ENCODE measurements at regions not wholly inside any gene's neighbourhood (a gene's known extent, or its start where the extent isn't known, plus 50 kb on each side); places are given as distances from the start of the nearest gene placed in this dataset.

GRCh38 chr2:196224756-196225155 lies 53.4 kb upstream of the STK17B start:
- H3K27me3 ChIP-seq (ENCODE audit: insufficient read depth, low read length) = no peaks in the 10 kb centered on the region
- H3K4me1 ChIP-seq (ENCODE audit: insufficient read depth, low read length) = peaks cover 21% of the 10 kb centered on the region
- H3K4me3 ChIP-seq (ENCODE audit: low read length) = no peak overlapping the region
- no peaks in the 10 kb centered on the region for H3K9me3 ChIP-seq (ENCODE audit: low read depth, low read length)

DNA sequence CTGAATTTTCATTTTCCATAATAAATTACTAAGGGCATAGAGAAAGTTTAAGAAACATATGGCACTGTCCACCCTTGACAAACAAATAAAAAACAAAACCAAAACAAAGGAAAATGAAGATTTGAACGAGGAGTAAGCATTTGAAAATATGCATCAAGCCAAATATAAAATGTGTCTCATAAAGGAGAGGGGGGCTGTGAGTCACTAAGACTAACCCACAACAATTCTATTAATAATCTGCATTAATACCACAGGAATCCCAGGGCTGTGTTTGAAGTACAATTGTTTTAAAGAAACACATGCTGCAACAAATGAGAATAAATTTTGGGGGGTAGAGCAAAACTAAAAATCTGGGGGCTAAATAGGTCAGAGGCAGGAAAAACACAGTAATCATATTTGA lies 53.8 kb upstream of the STK17B start:
- Histone ChIP-seq H3K4me1 (ENCODE audit: insufficient read depth, low read length) (peaks cover 21% of the 10 kb centered on the region), H3K4me3 (ENCODE audit: low read length) (no peak overlapping the region), H3K9me3 (ENCODE audit: low read depth, low read length) (no peaks in the 10 kb centered on the region), H3K27me3 (ENCODE audit: insufficient read depth, low read length) (no peaks in the 10 kb centered on the region)

- H3K9me3 ChIP-seq (ENCODE audit: low read depth, low read length) = no peaks in the 10 kb centered on the region
- H3K4me1 ChIP-seq (ENCODE audit: insufficient read depth, low read length) = peaks cover 21% of the 10 kb centered on the region
- no peak overlapping the region for H3K4me3 ChIP-seq (ENCODE audit: low read length)
- no peaks in the 10 kb centered on the region for H3K27me3 ChIP-seq (ENCODE audit: insufficient read depth, low read length)
Observed at GRCh38 chr2:196226058-196226706, 54.8 kb upstream of the STK17B start.

- Histone ChIP-seq H3K4me1 (ENCODE audit: insufficient read depth, low read length) (peaks cover 21% of the 10 kb centered on the region), H3K27me3 (ENCODE audit: insufficient read depth, low read length) (no peaks in the 10 kb centered on the region), H3K9me3 (ENCODE audit: low read depth, low read length) (no peaks in the 10 kb centered on the region), H3K4me3 (ENCODE audit: low read length) (no peak overlapping the region)
Observed at GRCh38 chr2:196226707-196227065, 55.3 kb upstream of the STK17B start.

GRCh38 chr2:196229013-196229412 lies 57.6 kb upstream of the STK17B start:
- Histone ChIP-seq H3K9me3 (ENCODE audit: low read depth, low read length) (no peaks in the 10 kb centered on the region), H3K4me1 (ENCODE audit: insufficient read depth, low read length) (peaks cover 41% of the 10 kb centered on the region), H3K27me3 (ENCODE audit: insufficient read depth, low read length) (no peaks in the 10 kb centered on the region), H3K4me3 (ENCODE audit: low read length) (no peak overlapping the region)

DNA sequence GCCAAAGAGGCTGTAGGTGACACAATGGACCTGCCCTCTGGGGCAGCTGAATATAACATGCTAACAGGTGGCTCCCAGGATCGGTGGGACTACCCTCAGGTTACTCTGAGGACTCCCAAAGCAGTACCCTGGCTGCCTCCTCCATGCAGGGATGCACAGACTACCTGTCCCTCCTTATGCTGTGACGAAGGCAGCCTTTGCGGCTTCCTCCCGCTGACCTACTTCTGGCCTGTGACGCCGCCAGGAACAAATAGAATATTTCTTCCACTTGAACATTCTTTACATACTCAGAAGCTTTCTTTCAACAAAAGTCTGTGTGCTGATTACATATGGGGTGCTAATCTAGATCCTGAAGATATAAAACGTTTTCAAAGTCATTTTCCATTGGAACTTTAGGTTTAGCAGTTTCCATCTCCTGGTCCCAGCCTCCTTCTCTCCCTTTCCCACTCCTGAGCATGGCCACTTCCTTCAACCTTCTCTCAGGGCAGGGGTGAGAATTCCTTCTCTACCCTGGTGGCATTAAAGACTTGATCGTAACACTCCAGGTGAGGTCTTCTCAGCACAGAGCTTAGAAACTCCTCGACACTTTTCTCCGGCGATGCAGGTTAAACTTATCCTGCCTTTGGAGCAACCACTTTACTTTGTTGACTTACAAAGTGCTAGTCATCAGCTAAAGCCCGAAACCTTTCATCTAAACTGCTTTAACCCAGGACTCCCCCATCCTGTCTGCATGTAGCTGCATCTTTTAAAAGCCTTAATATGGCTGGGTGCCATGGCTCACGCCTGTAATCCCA lies 58.9 kb upstream of the STK17B start:
- Histone ChIP-seq H3K27me3 (ENCODE audit: insufficient read depth, low read length) (no peaks in the 10 kb centered on the region), H3K4me3 (ENCODE audit: low read length) (no peak overlapping the region), H3K9me3 (ENCODE audit: low read depth, low read length) (no peaks in the 10 kb centered on the region), H3K4me1 (ENCODE audit: insufficient read depth, low read length) (peaks cover 54% of the 10 kb centered on the region)

- H3K4me1 ChIP-seq (ENCODE audit: insufficient read depth, low read length) = peaks cover 64% of the 10 kb centered on the region
- no peak overlapping the region for H3K4me3 ChIP-seq (ENCODE audit: low read length)
- no peaks in the 10 kb centered on the region for H3K9me3 ChIP-seq (ENCODE audit: low read depth, low read length)
- H3K27me3 ChIP-seq (ENCODE audit: insufficient read depth, low read length) = no peaks in the 10 kb centered on the region
Observed at GRCh38 chr2:196233021-196233804, 61.8 kb upstream of the STK17B start.

DNA sequence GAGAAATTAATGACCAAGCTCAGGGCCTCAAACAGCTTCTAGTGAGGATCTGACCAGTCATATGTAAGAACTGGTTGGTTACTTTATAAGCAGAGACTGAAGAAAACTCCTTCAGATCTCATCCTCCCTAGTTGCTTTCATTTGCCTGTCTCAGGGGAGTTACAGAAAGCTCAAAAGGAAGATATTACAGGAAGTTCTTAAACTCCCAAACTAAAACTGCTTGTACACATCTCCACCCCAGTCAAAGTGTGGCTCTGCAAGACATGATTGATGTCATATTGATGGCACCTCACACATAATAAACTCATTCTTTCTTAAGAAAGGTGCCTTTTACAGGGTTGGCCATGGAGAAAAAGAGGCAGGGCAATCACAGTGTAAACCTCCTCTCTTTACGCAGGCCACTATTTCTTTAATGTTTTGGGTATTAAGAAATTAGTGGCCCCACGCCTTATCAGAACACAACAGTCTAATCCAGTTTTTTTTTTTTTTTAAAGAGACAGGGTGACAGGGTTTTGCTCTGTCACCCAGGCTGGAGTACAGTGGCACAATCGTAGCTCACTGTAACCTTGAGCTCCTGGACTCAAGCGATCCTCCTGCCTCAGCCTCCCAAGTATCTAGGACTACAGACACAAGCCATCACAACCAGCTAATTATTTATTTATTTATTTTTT lies 62.6 kb upstream of the STK17B start:
- H3K4me1 ChIP-seq (ENCODE audit: insufficient read depth, low read length) = peaks cover 66% of the 10 kb centered on the region
- no peak overlapping the region for H3K4me3 ChIP-seq (ENCODE audit: low read length)
- no peaks in the 10 kb centered on the region for H3K27me3 ChIP-seq (ENCODE audit: insufficient read depth, low read length)
- no peaks in the 10 kb centered on the region for H3K9me3 ChIP-seq (ENCODE audit: low read depth, low read length)

DNA sequence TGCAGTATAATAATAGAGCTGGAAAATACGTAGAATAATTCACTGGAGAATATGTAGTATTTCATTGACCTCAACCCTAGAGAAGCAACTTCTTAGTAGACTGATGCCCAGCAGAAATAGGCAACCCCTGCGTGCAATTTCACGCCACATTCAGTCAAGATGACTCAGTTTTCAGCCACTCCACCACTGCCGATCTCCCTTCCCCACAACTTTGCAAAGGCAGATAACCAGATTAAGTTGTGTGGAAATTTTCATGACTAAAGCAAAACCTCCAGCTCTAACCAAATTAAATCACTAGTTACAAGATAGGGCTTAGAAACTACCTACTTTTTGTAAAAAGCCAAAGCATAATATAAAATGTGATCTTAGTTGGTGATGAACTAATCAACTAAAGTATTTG lies 63.3 kb upstream of the STK17B start:
- Histone ChIP-seq H3K9me3 (ENCODE audit: low read depth, low read length) (no peaks in the 10 kb centered on the region), H3K4me3 (ENCODE audit: low read length) (no peak overlapping the region), H3K4me1 (ENCODE audit: insufficient read depth, low read length) (peaks cover 67% of the 10 kb centered on the region), H3K27me3 (ENCODE audit: insufficient read depth, low read length) (no peaks in the 10 kb centered on the region)

- H3K4me1 ChIP-seq (ENCODE audit: insufficient read depth, low read length) = peaks cover 80% of the 10 kb centered on the region
- no peak overlapping the region for H3K4me3 ChIP-seq (ENCODE audit: low read length)
- no peaks in the 10 kb centered on the region for H3K9me3 ChIP-seq (ENCODE audit: low read depth, low read length)
- H3K27me3 ChIP-seq (ENCODE audit: insufficient read depth, low read length) = no peaks in the 10 kb centered on the region
Observed at GRCh38 chr2:196238836-196239380, 67.5 kb upstream of the STK17B start.

GRCh38 chr2:196239622-196240587 lies 68.5 kb upstream of the STK17B start:
- Histone ChIP-seq H3K4me1 (ENCODE audit: insufficient read depth, low read length) (peaks cover 75% of the 10 kb centered on the region), H3K27me3 (ENCODE audit: insufficient read depth, low read length) (no peaks in the 10 kb centered on the region), H3K4me3 (ENCODE audit: low read length) (no peak overlapping the region), H3K9me3 (ENCODE audit: low read depth, low read length) (no peaks in the 10 kb centered on the region)

DNA sequence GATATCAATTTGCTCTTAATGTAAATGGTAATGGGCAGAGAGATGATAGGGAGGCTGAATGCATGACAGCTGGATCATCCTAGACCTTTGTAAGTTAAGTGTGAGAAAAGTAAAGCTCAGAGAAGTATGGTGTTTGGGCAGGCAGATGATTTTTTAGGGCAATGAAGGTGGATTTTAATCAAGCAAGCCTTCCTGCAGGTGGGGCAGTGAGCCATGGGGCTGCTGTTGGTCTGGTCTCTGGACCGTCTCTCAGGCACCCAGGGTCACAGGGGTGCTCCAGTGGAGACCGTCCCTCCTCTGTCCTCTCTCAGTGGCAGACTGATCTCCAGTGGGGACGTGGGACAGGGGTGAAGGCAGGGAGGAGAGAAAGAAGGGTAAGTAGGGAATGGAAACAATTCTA lies 69.8 kb upstream of the STK17B start:
- Histone ChIP-seq H3K4me3 (ENCODE audit: low read length) (no peak overlapping the region), H3K9me3 (ENCODE audit: low read depth, low read length) (no peaks in the 10 kb centered on the region)

DNA sequence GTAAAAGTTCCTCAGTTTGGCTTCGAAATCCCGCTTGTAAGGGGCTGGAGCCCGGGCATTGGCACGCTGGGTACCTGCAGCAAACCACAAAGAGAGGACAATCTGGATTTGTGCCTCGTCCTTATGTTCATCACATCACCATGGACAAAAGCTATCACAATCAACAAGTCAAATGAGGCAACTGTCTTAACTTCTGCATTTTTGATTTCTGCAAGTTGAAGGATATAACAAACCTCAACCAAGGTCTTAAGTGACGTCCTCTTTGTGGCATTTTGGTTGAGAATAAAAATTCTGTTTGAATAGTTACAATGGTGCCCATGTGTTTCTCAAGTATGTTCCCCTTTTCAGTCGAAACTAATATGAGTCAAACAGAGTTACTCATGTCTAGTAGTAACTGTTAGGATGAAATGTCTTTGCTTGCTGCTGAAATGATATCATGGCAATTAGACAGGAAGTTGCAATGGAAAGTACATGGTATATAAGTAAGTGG lies 70.8 kb upstream of the STK17B start:
- Histone ChIP-seq H3K4me3 (ENCODE audit: low read length) (no peak overlapping the region), H3K9me3 (ENCODE audit: low read depth, low read length) (no peaks in the 10 kb centered on the region), H3K27me3 (ENCODE audit: insufficient read depth, low read length) (no peaks in the 10 kb centered on the region), H3K4me1 (ENCODE audit: insufficient read depth, low read length) (peaks cover 80% of the 10 kb centered on the region)

More for the DNA sequence above, 69.8 kb upstream of the STK17B start:
- H3K4me1 ChIP-seq (ENCODE audit: insufficient read depth, low read length) = peaks cover 81% of the 10 kb centered on the region
- no peaks in the 10 kb centered on the region for H3K27me3 ChIP-seq (ENCODE audit: insufficient read depth, low read length)

DNA sequence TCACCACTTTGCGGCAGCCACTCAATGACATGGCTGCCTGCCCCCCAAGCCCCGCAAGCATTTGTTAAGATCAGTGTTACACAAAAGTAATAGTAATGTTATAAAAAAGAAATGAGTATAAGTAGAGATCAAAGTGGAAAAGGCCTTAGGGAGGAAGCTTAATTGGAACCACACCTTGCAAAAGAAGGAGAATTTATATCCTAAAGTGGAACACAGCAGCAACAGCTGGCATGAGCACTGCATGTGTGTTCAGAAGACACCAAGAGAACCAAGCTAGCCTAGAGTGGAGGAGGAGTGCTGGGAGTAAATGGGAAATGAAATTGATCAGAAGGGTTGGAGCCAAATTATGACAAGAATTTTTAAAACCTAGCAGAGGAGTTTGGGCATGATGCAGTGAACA lies 73.1 kb upstream of the STK17B start:
- Histone ChIP-seq H3K9me3 (ENCODE audit: low read depth, low read length) (no peaks in the 10 kb centered on the region), H3K4me1 (ENCODE audit: insufficient read depth, low read length) (peaks cover 83% of the 10 kb centered on the region), H3K27me3 (ENCODE audit: insufficient read depth, low read length) (no peaks in the 10 kb centered on the region), H3K4me3 (ENCODE audit: low read length) (no peak overlapping the region)

Data from mononuclear cell (primary cell).